GM12878 (cell line): ENCODE measurements at regions not wholly inside any gene's neighbourhood (a gene's known extent, or its start where the extent isn't known, plus 50 kb on each side); places are given as distances from the start of the nearest gene placed in this dataset.

ENCODE experiments used
- ATAC-seq: fragments of 200-7000 bp; cut with Tn5 transposase; 3 replicates; pipeline ENCODE4 v1.9.1; 2020; ENCODE audit warnings: mild to moderate bottlenecking, moderate library complexity
- BruUV-seq: library from RNA; stranded (reverse); fragments of 400-500 nt; replicated peaks from 2 replicates; lab custom pipeline; 2021; lab: Mats Ljungman, UMichigan
- CTCF ChIA-PET: fragments of 300-600 bp; sonication (Branson Sonifier 250); formaldehyde crosslinking; extraction: SDS; loops from one replicate; lab custom pipeline; 2021; ENCODE audit warnings: inconsistent platforms; lab: Yijun Ruan, JAX
- POLR2A ChIA-PET: fragments of 350-600 bp; formaldehyde crosslinking; extraction: SDS; loops from one replicate; lab custom pipeline; 2021; ENCODE audit warnings: inconsistent platforms; lab: Charles Lee
- RAD21 ChIA-PET: fragments of 300-600 bp; sonication (Branson Sonifier 250); formaldehyde crosslinking; loops from one replicate; lab custom pipeline; 2023; ENCODE audit warnings: antibody characterized with exemption; ENCODE audit not compliant: unreplicated experiment; lab: Charles Lee
- SMC1A ChIA-PET: fragments of 300-600 bp; sonication (Branson Sonifier 250); formaldehyde crosslinking; loops from one replicate; lab custom pipeline; 2023; ENCODE audit not compliant: unreplicated experiment, uncharacterized antibody; lab: Charles Lee
- DNase-seq: peaks from one replicate; pipeline ENCODE4 v3.0.0-alpha.2; 2011; ENCODE audit warnings: low read depth, low spot score
- FAIRE-seq: peaks from 3 replicates; lab custom pipeline; 2011; peaks lifted over from hg19 to GRCh38; lab: Jason Lieb, UNC
- H2AFZ ChIP-seq: 2 replicates; pipeline ENCODE4 v1.6.0; 2011; ENCODE audit warnings: low read depth, low read length, control low read depth; ENCODE audit not compliant: control insufficient read depth
- H3K27ac ChIP-seq: 2 replicates; pipeline ENCODE4 v1.5.1; 2011; ENCODE audit warnings: control low read depth; ENCODE audit not compliant: control insufficient read depth, insufficient read depth
- H3K27me3 ChIP-seq, 2 experiments: replicated peaks in 1 of 2; 2 replicates each; pipeline versions ENCODE4 v1.6.0 to v1.6.1; 2011; ENCODE audit warnings: low read length in 1 of 2; ENCODE audit not compliant: control insufficient read depth in 2 of 2, insufficient read depth in 2 of 2
- H3K36me3 ChIP-seq, 2 experiments: 2 replicates each; pipeline ENCODE4 v1.5.1; 2011; ENCODE audit warnings: low read length in 1 of 2; ENCODE audit not compliant: control insufficient read depth in 2 of 2, insufficient read depth in 2 of 2
- H3K4me1 ChIP-seq: 2 replicates; pipeline ENCODE4 v1.6.1; 2011; ENCODE audit warnings: mild to moderate bottlenecking, low read length, moderate library complexity, mixed read lengths; ENCODE audit not compliant: control insufficient read depth, insufficient read depth
- H3K4me2 ChIP-seq: 2 replicates; pipeline ENCODE4 v1.6.0; 2011; ENCODE audit warnings: control low read depth; ENCODE audit not compliant: control insufficient read depth, insufficient read depth
- H3K4me3 ChIP-seq: fragments of 200-600 bp; sonication (generic); 2 replicates; pipeline ENCODE4 v1.5.1; 2016
- H3K79me2 ChIP-seq: 2 replicates; pipeline ENCODE4 v1.6.0; 2011; ENCODE audit warnings: low read length; ENCODE audit not compliant: control insufficient read depth, insufficient read depth
- H3K9ac ChIP-seq: 2 replicates; pipeline ENCODE4 v1.8.0; 2011; ENCODE audit warnings: low read length, control low read depth, mixed read lengths; ENCODE audit not compliant: control insufficient read depth, insufficient read depth
- H3K9me3 ChIP-seq: replicated peaks from 3 replicates; pipeline ENCODE4 v1.5.1; 2011; ENCODE audit warnings: mild to moderate bottlenecking, low read length; ENCODE audit not compliant: control insufficient read depth, insufficient read depth
- H4K20me1 ChIP-seq: 2 replicates; pipeline ENCODE4 v1.6.0; 2011; ENCODE audit not compliant: control insufficient read depth, insufficient read depth
- E2F8 ChIP-seq: fragments of 450-650 bp; IDR thresholded peaks from 2 replicates; pipeline ENCODE4 v1.6.1; 2018; ENCODE audit warnings: mild to moderate bottlenecking, low read depth, moderate library complexity; ENCODE audit not compliant: partially characterized antibody
- MAX ChIP-seq: IDR thresholded peaks from 2 replicates; pipeline ENCODE4 v1.6.1; 2012; ENCODE audit warnings: low read depth, low read length, improper control_type of control experiment
- POU2F2 ChIP-seq: IDR thresholded peaks from 3 replicates; pipeline ENCODE4 v1.6.1; 2011; ENCODE audit warnings: low read depth, mild to moderate bottlenecking, low read length, borderline replicate concordance
- SRF ChIP-seq, 2 experiments: IDR thresholded peaks; 2 replicates each; pipeline ENCODE4 v1.6.1; 2011; ENCODE audit warnings: low read depth in 2 of 2, low read length in 2 of 2, mild to moderate bottlenecking in 1 of 2, moderate library complexity in 1 of 2
- WGBS: methylation state at CpG from one replicate; pipeline ENCODE4 v1.1.6; 2016; ENCODE audit warnings: low lambda C conversion rate; ENCODE audit not compliant: insufficient replicate concordance, insufficient coverage; ENCODE audit errors: missing lambda C conversion rate; 5-methylcytosine and 5-hydroxymethylcytosine counted together
- in situ Hi-C: fragments of 300-500 bp; cut with MboI; formaldehyde crosslinking; loops from 9 replicates; pipeline ENCODE4 v1.14.3; 2018; ENCODE audit warnings: mixed read lengths
- intact Hi-C: fragments of 100-400 bp; cut with micrococcal nuclease; formaldehyde crosslinking; loops from one replicate; pipeline ENCODE4 v1.14.2; 2022; ENCODE audit not compliant: unreplicated experiment
- TF ChIP-seq, protein P1 (sequence below): fragments of 450-650 bp; IDR thresholded peaks from 2 replicates; pipeline ENCODE4 v1.6.1; 2017; ENCODE audit warnings: borderline replicate concordance

GRCh38 chr5:53355316-53355715 lies 125.1 kb upstream of the FST start:
- POLR2A ChIA-PET = no interaction called here
- CTCF ChIA-PET = no interaction called here
- ATAC-seq = no peak
- DNase-seq = no peak
- RAD21 ChIA-PET = no interaction called here
- Histone ChIP-seq H4K20me1 (no peaks in the 10 kb centered on the region), H3K4me3 (no peak overlapping the region), H2AFZ (no peak overlapping the region), H3K9ac (no peak overlapping the region), H3K27ac (no peak overlapping the region), H3K4me1 (no peaks in the 10 kb centered on the region), H3K79me2 (no peaks in the 10 kb centered on the region), H3K27me3 (no peaks in the 10 kb centered on the region), H3K4me2 (no peak overlapping the region), H3K36me3 (no peaks in the 10 kb centered on the region)
- no TSS peak for BruUV-seq
- 7% methylated on average over 5 of the region's 5 CpGs for WGBS
- no peak for FAIRE-seq
- SMC1A ChIA-PET = interaction anchor here (1.3 kb wide), 1 partner anchor 14 kb away, joined by 4 read pairs; no protein-coding TSS in a partner anchor
- in situ Hi-C loops (no loop called here), intact Hi-C loops (no loop called here)
- TF ChIP-seq MAX (no peak), SRF (IDR thresholded peaks at IDR 0.05; ENCODE audit: low read depth in 2 of 2, low read length in 2 of 2) (no peak), E2F8 (no peak), POU2F2 (no peak)
- TF ChIP-seq, protein P1, sequence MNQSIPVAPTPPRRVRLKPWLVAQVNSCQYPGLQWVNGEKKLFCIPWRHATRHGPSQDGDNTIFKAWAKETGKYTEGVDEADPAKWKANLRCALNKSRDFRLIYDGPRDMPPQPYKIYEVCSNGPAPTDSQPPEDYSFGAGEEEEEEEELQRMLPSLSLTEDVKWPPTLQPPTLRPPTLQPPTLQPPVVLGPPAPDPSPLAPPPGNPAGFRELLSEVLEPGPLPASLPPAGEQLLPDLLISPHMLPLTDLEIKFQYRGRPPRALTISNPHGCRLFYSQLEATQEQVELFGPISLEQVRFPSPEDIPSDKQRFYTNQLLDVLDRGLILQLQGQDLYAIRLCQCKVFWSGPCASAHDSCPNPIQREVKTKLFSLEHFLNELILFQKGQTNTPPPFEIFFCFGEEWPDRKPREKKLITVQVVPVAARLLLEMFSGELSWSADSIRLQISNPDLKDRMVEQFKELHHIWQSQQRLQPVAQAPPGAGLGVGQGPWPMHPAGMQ = no peak
- TF ChIP-seq, all 136 proteins: peak for 0
- no peaks in the 10 kb centered on the region for H3K9me3 ChIP-seq
